Loucy (cell line): ENCODE measurements at regions not wholly inside any gene's neighbourhood (a gene's known extent, or its start where the extent isn't known, plus 50 kb on each side); places are given as distances from the start of the nearest gene placed in this dataset.

ENCODE experiments used
- H2AFZ ChIP-seq: fragments of 200-600 bp; sonication (generic); 2 replicates; pipeline ENCODE4 v1.6.0; 2016; ENCODE audit warnings: antibody characterized with exemption, mild to moderate bottlenecking, low read length, moderate library complexity
- H3F3A ChIP-seq: fragments of 200-600 bp; 2 replicates; pipeline ENCODE4 v1.6.0; 2016; ENCODE audit warnings: antibody characterized with exemption, low read depth, mild to moderate bottlenecking
- H3K27me3 ChIP-seq: fragments of 200-600 bp; sonication (generic); 2 replicates; pipeline ENCODE4 v1.6.1; 2014; ENCODE audit warnings: low read length, mild to moderate bottlenecking; ENCODE audit not compliant: insufficient read depth, poor library complexity, severe bottlenecking
- H3K36me3 ChIP-seq: fragments of 200-600 bp; sonication (generic); 2 replicates; pipeline ENCODE4 v1.6.1; 2016; ENCODE audit warnings: low read length; ENCODE audit not compliant: insufficient read depth
- H3K4me1 ChIP-seq: fragments of 200-600 bp; sonication (generic); 2 replicates; pipeline ENCODE4 v1.5.1; 2014; ENCODE audit warnings: low read length, mild to moderate bottlenecking; ENCODE audit not compliant: insufficient read depth, poor library complexity, severe bottlenecking
- H3K4me2 ChIP-seq: fragments of 200-600 bp; sonication (generic); 2 replicates; pipeline ENCODE4 v1.6.0; 2014; ENCODE audit warnings: antibody characterized with exemption, low read length, low read depth, mild to moderate bottlenecking; ENCODE audit not compliant: poor library complexity, severe bottlenecking
- H3K4me3 ChIP-seq: fragments of 200-600 bp; sonication (generic); 2 replicates; pipeline ENCODE4 v1.5.1; 2014; ENCODE audit warnings: low read length, mild to moderate bottlenecking, mixed read lengths; ENCODE audit not compliant: poor library complexity, severe bottlenecking
- H3K79me2 ChIP-seq: fragments of 200-600 bp; sonication (generic); 2 replicates; pipeline ENCODE4 v1.6.1; 2014; ENCODE audit warnings: low read length; ENCODE audit not compliant: insufficient read depth
- H3K9ac ChIP-seq: fragments of 200-600 bp; sonication (generic); 2 replicates; pipeline ENCODE4 v1.6.0; 2014; ENCODE audit warnings: mild to moderate bottlenecking, low read depth, low read length, moderate library complexity; ENCODE audit not compliant: poor library complexity, severe bottlenecking
- H3K9me2 ChIP-seq: fragments of 200-600 bp; sonication (generic); replicated peaks from 2 replicates; pipeline ENCODE4 v1.6.1; 2016; ENCODE audit warnings: low read depth, low read length, mixed read lengths
- H3K9me3 ChIP-seq: fragments of 200-600 bp; sonication (generic); 2 replicates; pipeline ENCODE4 v1.6.1; 2014; ENCODE audit warnings: mild to moderate bottlenecking, antibody characterized with exemption, low read length, low read depth; ENCODE audit not compliant: insufficient read depth
- H4K20me1 ChIP-seq: fragments of 200-600 bp; sonication (generic); 2 replicates; pipeline ENCODE4 v1.6.0; 2014; ENCODE audit warnings: antibody characterized with exemption, low read length, mild to moderate bottlenecking; ENCODE audit not compliant: insufficient read depth, poor library complexity, severe bottlenecking
- CTCF ChIP-seq: fragments of 200-600 bp; sonication (generic); conservative IDR thresholded peaks from 2 replicates; pipeline ENCODE4 v1.5.1; 2014; ENCODE audit warnings: mild to moderate bottlenecking, antibody characterized with exemption, low read length
- EZH2phosphoT487 ChIP-seq: fragments of 200-600 bp; IDR thresholded peaks from 2 replicates; pipeline ENCODE4 v1.6.1; 2018; ENCODE audit warnings: antibody characterized with exemption, mild to moderate bottlenecking, moderate library complexity, borderline replicate concordance

DNA sequence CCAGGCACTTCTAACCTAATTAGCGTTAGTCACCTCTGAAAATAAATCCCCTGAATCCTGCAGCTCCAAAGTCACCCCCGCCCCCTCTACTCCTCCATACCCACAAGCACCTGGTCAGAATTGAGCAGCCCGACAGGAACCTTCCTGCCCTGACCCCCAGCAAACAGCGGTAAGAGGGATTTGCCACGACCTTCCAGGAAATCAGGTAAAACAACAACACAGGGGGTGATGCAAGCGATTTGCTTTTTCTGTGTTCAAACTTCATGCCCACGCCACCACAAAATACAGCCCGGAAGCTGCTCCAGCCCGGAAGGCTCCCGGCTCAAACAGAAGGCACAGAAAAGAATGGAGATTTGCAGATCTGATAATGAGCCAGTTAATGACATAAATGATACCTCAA, 367.1 kb downstream of the GPD2 start:
- Histone ChIP-seq H3K79me2 (no peaks in the 10 kb centered on the region), H3K4me3 (no peak overlapping the region), H3K9me2 (no peaks in the 10 kb centered on the region), H3K9ac (no peak overlapping the region), H3K4me2 (no peak overlapping the region), H3K9me3 (no peaks in the 10 kb centered on the region), H4K20me1 (no peaks in the 10 kb centered on the region), H3K4me1 (no peaks in the 10 kb centered on the region), H3K36me3 (no peaks in the 10 kb centered on the region), H3K27me3 (no peaks in the 10 kb centered on the region), H2AFZ (no peak overlapping the region), H3F3A (no peaks in the 10 kb centered on the region)
- no peak for TF ChIP-seq CTCF
- TF ChIP-seq EZH2phosphoT487, result no peak

GRCh38 chr2:156803967-156804366, 367.8 kb downstream of the GPD2 start:
- Histone ChIP-seq H3K27me3 (no peaks in the 10 kb centered on the region), H3K4me3 (no peak overlapping the region), H3K9me2 (no peaks in the 10 kb centered on the region), H2AFZ (no peak overlapping the region), H3K79me2 (no peaks in the 10 kb centered on the region), H4K20me1 (no peaks in the 10 kb centered on the region), H3F3A (no peaks in the 10 kb centered on the region), H3K9ac (no peak overlapping the region), H3K36me3 (no peaks in the 10 kb centered on the region), H3K4me1 (no peaks in the 10 kb centered on the region), H3K4me2 (no peak overlapping the region), H3K9me3 (no peaks in the 10 kb centered on the region)
- TF ChIP-seq EZH2phosphoT487 (no peak), CTCF (no peak)

DNA sequence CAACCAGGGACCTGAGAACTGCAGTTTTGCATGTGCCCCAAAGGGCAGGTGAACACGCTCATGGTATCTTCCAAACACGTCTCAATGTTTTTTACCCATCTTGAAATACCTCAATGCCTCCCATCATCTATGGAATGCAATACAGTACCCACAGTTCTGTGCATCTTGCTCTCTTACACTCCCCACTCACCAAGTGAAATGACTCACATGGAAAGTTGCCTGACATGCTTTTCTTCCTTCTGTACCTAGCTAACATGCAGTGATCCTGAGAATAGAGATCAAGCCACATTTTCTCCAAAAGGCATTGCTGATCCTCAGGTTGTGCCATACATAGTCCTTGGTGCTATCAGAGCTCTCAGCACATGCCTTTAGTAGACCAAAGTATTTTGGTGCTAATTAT, 373.9 kb downstream of the GPD2 start:
- Histone ChIP-seq H3K36me3 (no peaks in the 10 kb centered on the region), H3K9me2 (no peaks in the 10 kb centered on the region)

More for the DNA sequence above, 373.9 kb downstream of the GPD2 start:
- Histone ChIP-seq H3K4me1 (no peaks in the 10 kb centered on the region), H4K20me1 (no peaks in the 10 kb centered on the region), H3K9me3 (no peaks in the 10 kb centered on the region), H2AFZ (no peak overlapping the region), H3K4me3 (no peak overlapping the region), H3K9ac (no peak overlapping the region), H3K4me2 (no peak overlapping the region), H3F3A (no peaks in the 10 kb centered on the region), H3K79me2 (no peaks in the 10 kb centered on the region), H3K27me3 (no peaks in the 10 kb centered on the region)
- no peak for TF ChIP-seq EZH2phosphoT487
- TF ChIP-seq CTCF, result no peak
